ENCODE measurements at regions not wholly inside any gene's neighbourhood (a gene's known extent, or its start where the extent isn't known, plus 50 kb on each side); places are given as distances from the start of the nearest gene placed in this dataset.

- no peak for DNase-seq
These were observed 476.8 kb downstream of the MBD2 start for GRCh38 chr18:53747663-53748160.

- no peak for DNase-seq
These were observed 477.3 kb downstream of the MBD2 start for GRCh38 chr18:53747210-53747609.

GRCh38 chr18:53745986-53746385, 478.5 kb downstream of the MBD2 start:
- DNase-seq, result no peak

- no peak for DNase-seq
These were observed 479.1 kb downstream of the MBD2 start for GRCh38 chr18:53745224-53745967.

- DNase-seq, result no peak
These were observed 484.8 kb downstream of the MBD2 start for GRCh38 chr18:53739700-53740099.

- no peak for DNase-seq
These were observed 488.9 kb downstream of the MBD2 start for GRCh38 chr18:53735526-53735925.

GRCh38 chr18:53715243-53715853, 509.1 kb downstream of the MBD2 start:
- DNase-seq, result no peak

- no peak for DNase-seq
These were observed 514.4 kb downstream of the MBD2 start for GRCh38 chr18:53710080-53710479.

GRCh38 chr18:53702480-53702879, 522.0 kb downstream of the MBD2 start:
- DNase-seq, result no peak

- DNase-seq, result no peak
These were observed 522.8 kb downstream of the MBD2 start for GRCh38 chr18:53701697-53702096.

- DNase-seq, result no peak
These were observed 525.6 kb downstream of the MBD2 start for GRCh38 chr18:53698907-53699306.

- no peak for DNase-seq
These were observed 534.6 kb downstream of the MBD2 start for GRCh38 chr18:53689886-53690285.

GRCh38 chr18:53686965-53687364, 537.5 kb downstream of the MBD2 start:
- DNase-seq, result no peak

- DNase-seq, result no peak
These were observed 541.7 kb downstream of the MBD2 start for GRCh38 chr18:53682796-53683195.

GRCh38 chr18:53677480-53677879, 547.0 kb downstream of the MBD2 start:
- DNase-seq, result no peak

GRCh38 chr18:53665701-53666100, 558.8 kb downstream of the MBD2 start:
- no peak for DNase-seq

- no peak for DNase-seq
These were observed 559.9 kb downstream of the MBD2 start for GRCh38 chr18:53664575-53664974.

- no peak for DNase-seq
These were observed 564.2 kb downstream of the MBD2 start for GRCh38 chr18:53660306-53660705.

GRCh38 chr18:53657257-53657656, 567.2 kb downstream of the MBD2 start:
- DNase-seq, result no peak

GRCh38 chr18:53649621-53650020, 574.8 kb downstream of the MBD2 start:
- no peak for DNase-seq

GRCh38 chr18:53644799-53645471, 579.5 kb downstream of the MBD2 start:
- no peak for DNase-seq

- no peak for DNase-seq
These were observed 584.8 kb downstream of the MBD2 start for GRCh38 chr18:53639687-53640086.

GRCh38 chr18:53629337-53629736, 595.1 kb downstream of the MBD2 start:
- DNase-seq, result no peak

GRCh38 chr18:53625997-53626599, 598.4 kb downstream of the MBD2 start:
- no peak for DNase-seq
